ENCODE measurements at regions not wholly inside any gene's neighbourhood (a gene's known extent, or its start where the extent isn't known, plus 50 kb on each side); places are given as distances from the start of the nearest gene placed in this dataset.

GRCh38 chr12:127785540-127785939 lies 481.4 kb upstream of the TMEM132C start:
- H3K27ac ChIP-seq, result no peak overlapping the region

GRCh38 chr12:127785986-127786590 lies 480.9 kb upstream of the TMEM132C start:
- TF ChIP-seq ZFX (IDR thresholded peaks at IDR 0.05; ENCODE audit: borderline replicate concordance) (no peak), CTCF (IDR thresholded peaks at IDR 0.05) (no peak)
- H3K27ac ChIP-seq, result no peak overlapping the region

More at GRCh38 chr12:127785540-127785939, 481.4 kb upstream of the TMEM132C start:
- TF ChIP-seq ZFX (IDR thresholded peaks at IDR 0.05; ENCODE audit: borderline replicate concordance), result no peak

- no peak overlapping the region for H3K27ac ChIP-seq
- TF ChIP-seq ZFX (IDR thresholded peaks at IDR 0.05; ENCODE audit: borderline replicate concordance) (no peak), CTCF (IDR thresholded peaks at IDR 0.05) (no peak)
Measured at GRCh38 chr12:127787544-127787943, 479.4 kb upstream of the TMEM132C start.

GRCh38 chr12:127790376-127790775 lies 476.6 kb upstream of the TMEM132C start:
- TF ChIP-seq ZFX (IDR thresholded peaks at IDR 0.05; ENCODE audit: borderline replicate concordance), result no peak
- H3K27ac ChIP-seq, result no peak overlapping the region

- no peak for TF ChIP-seq CTCF (IDR thresholded peaks at IDR 0.05)
- no peak for TF ChIP-seq ZFX (IDR thresholded peaks at IDR 0.05; ENCODE audit: borderline replicate concordance)
- H3K27ac ChIP-seq, result no peak overlapping the region
Measured at GRCh38 chr12:127791217-127791616, 475.8 kb upstream of the TMEM132C start.

GRCh38 chr12:127797918-127798317 lies 469.1 kb upstream of the TMEM132C start:
- H3K27ac ChIP-seq, result no peak overlapping the region
- no peak for TF ChIP-seq CTCF (IDR thresholded peaks at IDR 0.05)
- TF ChIP-seq ZFX (IDR thresholded peaks at IDR 0.05; ENCODE audit: borderline replicate concordance), result no peak

GRCh38 chr12:127802271-127802670 lies 464.7 kb upstream of the TMEM132C start:
- TF ChIP-seq CTCF (IDR thresholded peaks at IDR 0.05), result no peak
- TF ChIP-seq ZFX (IDR thresholded peaks at IDR 0.05; ENCODE audit: borderline replicate concordance), result no peak
- no peak overlapping the region for H3K27ac ChIP-seq

- TF ChIP-seq CTCF (IDR thresholded peaks at IDR 0.05) (no peak), ZFX (IDR thresholded peaks at IDR 0.05; ENCODE audit: borderline replicate concordance) (no peak)
- no peak overlapping the region for H3K27ac ChIP-seq
Measured at GRCh38 chr12:127803545-127803944, 463.4 kb upstream of the TMEM132C start.
